RKO (cell line): ENCODE measurements at regions not wholly inside any gene's neighbourhood (a gene's known extent, or its start where the extent isn't known, plus 50 kb on each side); places are given as distances from the start of the nearest gene placed in this dataset.
"Not testable (repeated sequence)": the region's sequence is repeated elsewhere in the genome, so short reads cannot be mapped to it uniquely, and the experiment has no call there.

Experiments used
- DNase-seq: peaks from one replicate; pipeline ENCODE4 v3.0.0-alpha.2; 2016; ENCODE audit warnings: low spot score

- DNase-seq: no peak
Measured at GRCh38 chr20:41783423-41784208, 165.4 kb upstream of the CHD6 start.

- DNase-seq: no peak
Measured at GRCh38 chr20:41782730-41783406, 164.7 kb upstream of the CHD6 start.

GRCh38 chr20:41782255-41782654 lies 164.1 kb upstream of the CHD6 start:
- no peak for DNase-seq

- no peak for DNase-seq
Measured at GRCh38 chr20:41776421-41776820, 158.2 kb upstream of the CHD6 start.

- DNase-seq: no peak
Measured at GRCh38 chr20:41774291-41774690, 156.1 kb upstream of the CHD6 start.

- no peak for DNase-seq
Measured at GRCh38 chr20:41770965-41771364, 152.8 kb upstream of the CHD6 start.

GRCh38 chr20:41770427-41770826 lies 152.2 kb upstream of the CHD6 start:
- no peak for DNase-seq

GRCh38 chr20:41769592-41770018 lies 151.4 kb upstream of the CHD6 start:
- DNase-seq: no peak

- no peak for DNase-seq
Measured at GRCh38 chr20:41750137-41750536, 132.0 kb upstream of the CHD6 start.

GRCh38 chr20:41748756-41749582 lies 130.8 kb upstream of the CHD6 start:
- no peak for DNase-seq

- no peak for DNase-seq
Measured at GRCh38 chr20:41748051-41748450, 129.9 kb upstream of the CHD6 start.

GRCh38 chr20:41747226-41747625 lies 129.0 kb upstream of the CHD6 start:
- DNase-seq: no peak

- DNase-seq: no peak
Measured at GRCh38 chr20:41746635-41747034, 128.5 kb upstream of the CHD6 start.

GRCh38 chr20:41738604-41739206 lies 120.5 kb upstream of the CHD6 start:
- peak; percentile 71 for DNase-seq

GRCh38 chr20:41735949-41736348 lies 117.8 kb upstream of the CHD6 start:
- DNase-seq: no peak

- peak; percentile 74 for DNase-seq
Measured at GRCh38 chr20:41734506-41734945, 116.3 kb upstream of the CHD6 start.

- DNase-seq: no peak
Measured at GRCh38 chr20:41733151-41733550, 115.0 kb upstream of the CHD6 start.

GRCh38 chr20:41731198-41731597 lies 113.0 kb upstream of the CHD6 start:
- not testable (repeated sequence) for DNase-seq

GRCh38 chr20:41727681-41728080 lies 109.5 kb upstream of the CHD6 start:
- DNase-seq: not testable (repeated sequence)

GRCh38 chr20:41726727-41727126 lies 108.5 kb upstream of the CHD6 start:
- DNase-seq: no peak

GRCh38 chr20:41719151-41719550 lies 101.0 kb upstream of the CHD6 start:
- no peak for DNase-seq

- DNase-seq: no peak
Measured at GRCh38 chr20:41717483-41717882, 99.3 kb upstream of the CHD6 start.
